Activated T-cell treated with anti-CD3 and anti-CD28 coated beads, Interleukin-2, amount 50 U/mL, for 4 hours (primary cell): ENCODE measurements at regions not wholly inside any gene's neighbourhood (a gene's known extent, or its start where the extent isn't known, plus 50 kb on each side); places are given as distances from the start of the nearest gene placed in this dataset.
"Not testable (repeated sequence)": the region's sequence is repeated elsewhere in the genome, so short reads cannot be mapped to it uniquely, and the experiment has no call there.

Experiments
- ATAC-seq, 2 donors: fragments of 200-7000 bp; cut with Tn5 transposase; one replicate each; pipeline ENCODE4 v1.10.0; 2021
- DNase-seq: peaks from one replicate; pipeline ENCODE4 v3.0.0-alpha.2; 2020
- H3K27me3 Mint-ChIP-seq: one replicate; pipeline ENCODE4 v1.8.0; 2021; ENCODE audit warnings: low read depth, mixed read lengths
- H3K36me3 Mint-ChIP-seq: one replicate; pipeline ENCODE4 v1.8.0; 2022; ENCODE audit warnings: mixed read lengths; ENCODE audit not compliant: insufficient read depth
- H3K4me1 Mint-ChIP-seq: one replicate; pipeline ENCODE4 v1.8.0; 2021; ENCODE audit warnings: low read depth, mixed read lengths
- H3K4me3 Mint-ChIP-seq: one replicate; pipeline ENCODE4 v1.8.0; 2021; ENCODE audit warnings: mild to moderate bottlenecking, moderate library complexity, mixed read lengths
- H3K9me3 Mint-ChIP-seq: one replicate; pipeline ENCODE4 v1.8.0; 2021; ENCODE audit warnings: mixed read lengths

- Mint-ChIP-seq H3K4me1 (no peaks in the 10 kb centered on the region), H3K36me3 (no peaks in the 10 kb centered on the region)
- no peak for ATAC-seq
Observed at GRCh38 chr7:68861171-68861570, 737.1 kb upstream of the AUTS2 start.

GRCh38 chr7:68862261-68862660, 736.0 kb upstream of the AUTS2 start:
- no peaks in the 10 kb centered on the region for H3K36me3 Mint-ChIP-seq
- ATAC-seq (no peak), DNase-seq (no peak)
- H3K27me3 Mint-ChIP-seq = no peaks in the 10 kb centered on the region
- H3K4me3 Mint-ChIP-seq = no peak overlapping the region
- peaks cover 18% of the 10 kb centered on the region for H3K9me3 Mint-ChIP-seq
- H3K4me1 Mint-ChIP-seq = no peaks in the 10 kb centered on the region

More at GRCh38 chr7:68861171-68861570, 737.1 kb upstream of the AUTS2 start:
- Mint-ChIP-seq H3K4me3 (no peak overlapping the region), H3K27me3 (no peaks in the 10 kb centered on the region), H3K9me3 (peaks cover 9% of the 10 kb centered on the region)
- DNase-seq = no peak

GRCh38 chr7:68862736-68863135, 735.5 kb upstream of the AUTS2 start:
- H3K4me3 Mint-ChIP-seq = no peak overlapping the region
- no peaks in the 10 kb centered on the region for H3K27me3 Mint-ChIP-seq
- no peak for ATAC-seq
- H3K9me3 Mint-ChIP-seq = peaks cover 21% of the 10 kb centered on the region
- DNase-seq = no peak
- no peaks in the 10 kb centered on the region for H3K36me3 Mint-ChIP-seq
- no peaks in the 10 kb centered on the region for H3K4me1 Mint-ChIP-seq

GRCh38 chr7:68865351-68866199, 732.7 kb upstream of the AUTS2 start:
- Mint-ChIP-seq H3K4me3 (no peak overlapping the region), H3K27me3 (no peaks in the 10 kb centered on the region), H3K36me3 (no peaks in the 10 kb centered on the region), H3K9me3 (peaks cover 31% of the 10 kb centered on the region), H3K4me1 (no peaks in the 10 kb centered on the region)
- ATAC-seq (no peak), DNase-seq (no peak)

GRCh38 chr7:68866200-68866570, 732.1 kb upstream of the AUTS2 start:
- ATAC-seq (no peak), DNase-seq (no peak)
- Mint-ChIP-seq H3K4me1 (no peaks in the 10 kb centered on the region), H3K27me3 (no peaks in the 10 kb centered on the region), H3K4me3 (no peak overlapping the region), H3K36me3 (no peaks in the 10 kb centered on the region), H3K9me3 (peaks cover 31% of the 10 kb centered on the region)

GRCh38 chr7:68866721-68867120, 731.6 kb upstream of the AUTS2 start:
- ATAC-seq, H3K4me1 Mint-ChIP-seq, H3K27me3 Mint-ChIP-seq, DNase-seq, H3K36me3 Mint-ChIP-seq, H3K4me3 Mint-ChIP-seq: not testable (repeated sequence)
- peaks cover 27% of the 10 kb centered on the region for H3K9me3 Mint-ChIP-seq

GRCh38 chr7:68868978-68869377, 729.3 kb upstream of the AUTS2 start:
- H3K27me3 Mint-ChIP-seq = no peaks in the 10 kb centered on the region
- H3K4me3 Mint-ChIP-seq = no peak overlapping the region
- no peak for ATAC-seq
- H3K4me1 Mint-ChIP-seq = no peaks in the 10 kb centered on the region
- H3K36me3 Mint-ChIP-seq = no peaks in the 10 kb centered on the region
- peaks cover 32% of the 10 kb centered on the region for H3K9me3 Mint-ChIP-seq
- no peak for DNase-seq

GRCh38 chr7:68873616-68874015, 724.7 kb upstream of the AUTS2 start:
- Mint-ChIP-seq H3K36me3 (no peaks in the 10 kb centered on the region), H3K4me1 (no peaks in the 10 kb centered on the region)
- no peak for ATAC-seq

GRCh38 chr7:68875857-68876256, 722.4 kb upstream of the AUTS2 start:
- Mint-ChIP-seq H3K4me3 (no peak overlapping the region), H3K27me3 (no peaks in the 10 kb centered on the region), H3K36me3 (no peaks in the 10 kb centered on the region), H3K4me1 (no peaks in the 10 kb centered on the region), H3K9me3 (peaks cover 14% of the 10 kb centered on the region)
- no peak for DNase-seq
- ATAC-seq = no peak

More at GRCh38 chr7:68873616-68874015, 724.7 kb upstream of the AUTS2 start:
- no peak for DNase-seq
- H3K9me3 Mint-ChIP-seq = peaks cover 21% of the 10 kb centered on the region
- no peak overlapping the region for H3K4me3 Mint-ChIP-seq
- H3K27me3 Mint-ChIP-seq = no peaks in the 10 kb centered on the region

GRCh38 chr7:68887116-68887515, 711.2 kb upstream of the AUTS2 start:
- not testable (repeated sequence) for ATAC-seq, H3K4me3 Mint-ChIP-seq, H3K36me3 Mint-ChIP-seq, H3K27me3 Mint-ChIP-seq, H3K9me3 Mint-ChIP-seq, H3K4me1 Mint-ChIP-seq, DNase-seq

- no peaks in the 10 kb centered on the region for H3K36me3 Mint-ChIP-seq
- H3K4me3 Mint-ChIP-seq = no peak overlapping the region
- H3K4me1 Mint-ChIP-seq = no peaks in the 10 kb centered on the region
- no peak for ATAC-seq
- no peaks in the 10 kb centered on the region for H3K27me3 Mint-ChIP-seq
- H3K9me3 Mint-ChIP-seq = peaks cover 9% of the 10 kb centered on the region
- no peak for DNase-seq
Observed at GRCh38 chr7:68888971-68889385, 709.3 kb upstream of the AUTS2 start.

- no peaks in the 10 kb centered on the region for H3K36me3 Mint-ChIP-seq
- DNase-seq (no peak), ATAC-seq (no peak)
- no peaks in the 10 kb centered on the region for H3K4me1 Mint-ChIP-seq
- no peaks in the 10 kb centered on the region for H3K27me3 Mint-ChIP-seq
- no peak overlapping the region for H3K4me3 Mint-ChIP-seq
- H3K9me3 Mint-ChIP-seq = peaks cover 16% of the 10 kb centered on the region
Observed at GRCh38 chr7:68892236-68892635, 706.0 kb upstream of the AUTS2 start.

GRCh38 chr7:68893411-68893810, 704.9 kb upstream of the AUTS2 start:
- no peak for DNase-seq
- H3K36me3 Mint-ChIP-seq = no peaks in the 10 kb centered on the region
- no peaks in the 10 kb centered on the region for H3K27me3 Mint-ChIP-seq
- H3K4me3 Mint-ChIP-seq = no peak overlapping the region
- no peaks in the 10 kb centered on the region for H3K4me1 Mint-ChIP-seq
- H3K9me3 Mint-ChIP-seq = peaks cover 13% of the 10 kb centered on the region
- ATAC-seq = no peak

- H3K9me3 Mint-ChIP-seq = peaks cover 14% of the 10 kb centered on the region
- not testable (repeated sequence) for H3K4me1 Mint-ChIP-seq
Observed at GRCh38 chr7:68899156-68899555, 699.1 kb upstream of the AUTS2 start.

GRCh38 chr7:68900096-68900495, 698.2 kb upstream of the AUTS2 start:
- DNase-seq = no peak
- Mint-ChIP-seq H3K4me3 (no peak overlapping the region), H3K27me3 (no peaks in the 10 kb centered on the region), H3K9me3 (peaks cover 16% of the 10 kb centered on the region), H3K36me3 (no peaks in the 10 kb centered on the region), H3K4me1 (no peaks in the 10 kb centered on the region)
- ATAC-seq = no peak

More at GRCh38 chr7:68899156-68899555, 699.1 kb upstream of the AUTS2 start:
- not testable (repeated sequence) for H3K4me3 Mint-ChIP-seq, H3K36me3 Mint-ChIP-seq, H3K27me3 Mint-ChIP-seq, DNase-seq, ATAC-seq
